GM03348 (cell line): ENCODE measurements at regions not wholly inside any gene's neighbourhood (a gene's known extent, or its start where the extent isn't known, plus 50 kb on each side); places are given as distances from the start of the nearest gene placed in this dataset.
"Not testable (repeated sequence)": the region's sequence is repeated elsewhere in the genome, so short reads cannot be mapped to it uniquely, and the experiment has no call there.

ENCODE experiments used
- DNase-seq: peaks from one replicate; pipeline ENCODE4 v3.0.0; 2012; ENCODE audit warnings: low spot score

- DNase-seq = no peak
Measured at GRCh38 chr16:86716649-86717048, 138.3 kb downstream of the FOXL1 start.

- no peak for DNase-seq
Measured at GRCh38 chr16:86718118-86718517, 139.8 kb downstream of the FOXL1 start.

- DNase-seq = peak; percentile 81
Measured at GRCh38 chr16:86722970-86723369, 144.6 kb downstream of the FOXL1 start.

GRCh38 chr16:86723689-86724088, 145.3 kb downstream of the FOXL1 start:
- DNase-seq = no peak

- peak; percentile 27 for DNase-seq
Measured at GRCh38 chr16:86725401-86725800, 147.1 kb downstream of the FOXL1 start.

GRCh38 chr16:86726340-86726739, 148.0 kb downstream of the FOXL1 start:
- DNase-seq = no peak

GRCh38 chr16:86727131-86727530, 148.8 kb downstream of the FOXL1 start:
- no peak for DNase-seq

GRCh38 chr16:86727632-86728031, 149.3 kb downstream of the FOXL1 start:
- DNase-seq = no peak

- no peak for DNase-seq
Measured at GRCh38 chr16:86729686-86730085, 151.3 kb downstream of the FOXL1 start.

GRCh38 chr16:86730086-86730485, 151.7 kb downstream of the FOXL1 start:
- DNase-seq = no peak

- DNase-seq = no peak
Measured at GRCh38 chr16:86730597-86730996, 152.2 kb downstream of the FOXL1 start.

GRCh38 chr16:86732621-86733295, 154.4 kb downstream of the FOXL1 start:
- peak; percentile 60 for DNase-seq

GRCh38 chr16:86733546-86734254, 155.4 kb downstream of the FOXL1 start:
- no peak for DNase-seq

- no peak for DNase-seq
Measured at GRCh38 chr16:86734543-86735460, 156.5 kb downstream of the FOXL1 start.

- no peak for DNase-seq
Measured at GRCh38 chr16:86735727-86736126, 157.4 kb downstream of the FOXL1 start.

GRCh38 chr16:86736502-86736901, 158.2 kb downstream of the FOXL1 start:
- no peak for DNase-seq

- DNase-seq = no peak
Measured at GRCh38 chr16:86737083-86737482, 158.7 kb downstream of the FOXL1 start.

- not testable (repeated sequence) for DNase-seq
Measured at GRCh38 chr16:86738322-86738721, 160.0 kb downstream of the FOXL1 start.

GRCh38 chr16:86739178-86739577, 160.8 kb downstream of the FOXL1 start:
- no peak for DNase-seq

GRCh38 chr16:86739808-86740207, 161.5 kb downstream of the FOXL1 start:
- no peak for DNase-seq

- DNase-seq = no peak
Measured at GRCh38 chr16:86740298-86740697, 161.9 kb downstream of the FOXL1 start.

GRCh38 chr16:86740906-86741799, 162.8 kb downstream of the FOXL1 start:
- peak; percentile 72 for DNase-seq
